SK-N-MC (cell line): ENCODE measurements at regions not wholly inside any gene's neighbourhood (a gene's known extent, or its start where the extent isn't known, plus 50 kb on each side); places are given as distances from the start of the nearest gene placed in this dataset.

Experiments
- EZH2 ChIP-seq: fragments of 200-600 bp; sonication (generic); IDR thresholded peaks from one replicate; pipeline ENCODE4 v1.6.1; 2017; ENCODE audit warnings: antibody characterized with exemption
- FOXP2 ChIP-seq: optimal IDR thresholded peaks from 2 replicates; pipeline ENCODE3; 2011; ENCODE audit warnings: mild to moderate bottlenecking, moderate library complexity; ENCODE audit not compliant: insufficient read depth; ENCODE audit errors: extremely low read length, control extremely low read depth
- POLR2AphosphoS5 ChIP-seq: IDR thresholded peaks from 2 replicates; pipeline ENCODE4 v1.6.1; 2012; ENCODE audit warnings: mild to moderate bottlenecking, low read depth, low read length, borderline replicate concordance

DNA sequence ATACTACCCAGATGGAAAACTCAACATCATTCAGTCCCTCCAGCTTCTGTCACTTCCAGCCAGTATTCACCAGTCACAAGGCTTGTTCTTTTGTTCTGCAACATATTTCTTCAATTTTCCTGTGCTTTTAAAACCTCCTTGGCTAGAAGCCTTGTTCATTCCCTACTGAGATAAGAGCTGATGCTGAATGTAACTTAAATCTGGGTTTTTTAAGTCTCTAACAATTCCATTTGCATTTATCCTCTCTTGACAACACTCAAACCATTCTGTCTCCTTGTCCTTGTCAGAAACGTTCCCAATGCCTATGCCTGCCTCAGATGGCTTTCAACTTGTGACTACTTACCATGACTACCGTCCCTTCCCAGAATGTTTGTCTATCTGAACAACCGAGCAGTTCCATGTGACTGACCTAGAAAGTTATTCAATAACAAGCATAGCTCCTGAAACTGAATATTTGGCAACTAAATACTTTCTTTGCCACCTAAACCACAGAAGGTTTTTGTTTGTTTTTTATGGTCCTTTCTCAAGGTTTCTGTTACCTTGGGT, 682.9 kb upstream of the GALNTL6 start:
- TF ChIP-seq POLR2AphosphoS5, result no peak
- TF ChIP-seq EZH2, result no peak
- TF ChIP-seq FOXP2, result no peak
